ENCODE measurements at regions not wholly inside any gene's neighbourhood (a gene's known extent, or its start where the extent isn't known, plus 50 kb on each side); places are given as distances from the start of the nearest gene placed in this dataset.

DNA sequence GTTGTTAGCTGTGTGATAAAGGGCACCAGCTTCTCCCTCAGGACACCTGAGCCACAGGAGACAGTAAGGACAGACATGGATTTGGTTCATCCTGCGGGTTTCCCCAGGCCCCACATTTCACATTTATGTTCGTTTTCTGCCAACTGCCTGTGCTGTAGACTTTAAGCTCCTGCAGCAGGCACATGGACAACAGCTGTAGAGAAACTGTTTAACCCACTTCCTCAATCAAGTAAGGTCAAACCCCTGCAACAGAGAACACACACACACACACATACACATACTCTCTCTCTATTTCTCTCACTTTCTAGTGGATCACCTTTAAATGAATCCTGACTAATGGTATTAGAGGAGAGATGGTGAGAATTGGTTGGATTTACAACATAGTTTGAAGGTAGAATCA lies 90.7 kb downstream of the C11orf87 start:
- Histone ChIP-seq H3K4me3 (ENCODE audit: control insufficient read depth in 2 of 3, extremely low read depth in 1 of 3, insufficient read depth in 2 of 3, low read depth in 1 of 3, low read length in 3 of 3) (no peak overlapping the region), H3K27me3 (ENCODE audit: control insufficient read depth, extremely low read depth, insufficient read depth, low read length) (no peaks in the 10 kb centered on the region), H3K9ac (ENCODE audit: control insufficient read depth, extremely low read depth, insufficient read depth, low read length) (no peak overlapping the region), H3K4me2 (ENCODE audit: control insufficient read depth, extremely low read depth, insufficient read depth, low read depth, low read length) (no peak overlapping the region), H4K20me1 (ENCODE audit: control insufficient read depth, extremely low read depth, insufficient read depth, low read length) (no peaks in the 10 kb centered on the region), H3K4me1 (ENCODE audit: control insufficient read depth, extremely low read depth, insufficient read depth, low read length) (peaks cover 5% of the 10 kb centered on the region), H3K79me2 (ENCODE audit: control insufficient read depth, insufficient read depth, low read length) (no peaks in the 10 kb centered on the region), H3K27ac (ENCODE audit: control insufficient read depth, insufficient read depth, low read length) (no peak overlapping the region), H3K36me3 (ENCODE audit: control insufficient read depth in 2 of 2, extremely low read depth in 1 of 2, insufficient read depth in 2 of 2, low read length in 2 of 2) (no peaks in the 10 kb centered on the region), H3K9me3 (ENCODE audit: control insufficient read depth, low read depth, low read length) (no peaks in the 10 kb centered on the region), H3K9me1 (ENCODE audit: control insufficient read depth, extremely low read depth, insufficient read depth, low read length) (no peaks in the 10 kb centered on the region), H2AFZ (ENCODE audit: control insufficient read depth, low read length) (peak overlapping the region; percentile 3)
- dilution Hi-C loops (cut with MboI; ENCODE audit: extremely low pct_ligation_motif_present, low sequenced_read_pairs): no loop called here
- FAIRE-seq (no peak), DNase-seq (ENCODE audit: low read depth, low spot score) (no peak)
- TF ChIP-seq EZH2 (IDR thresholded peaks at IDR 0.05; ENCODE audit: low read length): no peak
- TF ChIP-seq CTCF (optimal IDR thresholded peaks at IDR 0.05 in 1 of 3, IDR thresholded peaks at IDR 0.05 in 1 of 3, conservative IDR thresholded peaks at IDR 0.05 in 1 of 3; ENCODE audit: extremely low read depth in 1 of 3, insufficient read depth in 2 of 3, low read length in 3 of 3): no peak

GRCh38 chr11:109514313-109515018 lies 92.5 kb downstream of the C11orf87 start:
- TF ChIP-seq EZH2 (IDR thresholded peaks at IDR 0.05; ENCODE audit: low read length): no peak
- no peak for TF ChIP-seq CTCF (optimal IDR thresholded peaks at IDR 0.05 in 1 of 3, IDR thresholded peaks at IDR 0.05 in 1 of 3, conservative IDR thresholded peaks at IDR 0.05 in 1 of 3; ENCODE audit: extremely low read depth in 1 of 3, insufficient read depth in 2 of 3, low read length in 3 of 3)

More at GRCh38 chr11:109514313-109515018, 92.5 kb downstream of the C11orf87 start:
- H3K4me1 ChIP-seq (ENCODE audit: control insufficient read depth, extremely low read depth, insufficient read depth, low read length): peaks cover 5% of the 10 kb centered on the region
- no peak overlapping the region for H3K4me2 ChIP-seq (ENCODE audit: control insufficient read depth, extremely low read depth, insufficient read depth, low read depth, low read length)
- dilution Hi-C loops (cut with MboI; ENCODE audit: extremely low pct_ligation_motif_present, low sequenced_read_pairs): no loop called here
- no peaks in the 10 kb centered on the region for H3K36me3 ChIP-seq (ENCODE audit: control insufficient read depth in 2 of 2, extremely low read depth in 1 of 2, insufficient read depth in 2 of 2, low read length in 2 of 2)
- DNase-seq (ENCODE audit: low read depth, low spot score) (no peak), FAIRE-seq (no peak)
- no peak overlapping the region for H3K4me3 ChIP-seq (ENCODE audit: control insufficient read depth in 2 of 3, extremely low read depth in 1 of 3, insufficient read depth in 2 of 3, low read depth in 1 of 3, low read length in 3 of 3)
- no peaks in the 10 kb centered on the region for H3K79me2 ChIP-seq (ENCODE audit: control insufficient read depth, insufficient read depth, low read length)
- no peak overlapping the region for H2AFZ ChIP-seq (ENCODE audit: control insufficient read depth, low read length)
- no peak overlapping the region for H3K9ac ChIP-seq (ENCODE audit: control insufficient read depth, extremely low read depth, insufficient read depth, low read length)
- H3K9me3 ChIP-seq (ENCODE audit: control insufficient read depth, low read depth, low read length): no peaks in the 10 kb centered on the region
- no peaks in the 10 kb centered on the region for H3K27me3 ChIP-seq (ENCODE audit: control insufficient read depth, extremely low read depth, insufficient read depth, low read length)
- no peaks in the 10 kb centered on the region for H4K20me1 ChIP-seq (ENCODE audit: control insufficient read depth, extremely low read depth, insufficient read depth, low read length)
- no peaks in the 10 kb centered on the region for H3K9me1 ChIP-seq (ENCODE audit: control insufficient read depth, extremely low read depth, insufficient read depth, low read length)
- no peak overlapping the region for H3K27ac ChIP-seq (ENCODE audit: control insufficient read depth, insufficient read depth, low read length)
